Uterus (tissue), 2 donors: ENCODE measurements at regions not wholly inside any gene's neighbourhood (a gene's known extent, or its start where the extent isn't known, plus 50 kb on each side); places are given as distances from the start of the nearest gene placed in this dataset.

ENCODE experiments used
- CTCF ChIP-seq, 4 experiments: fragments of 200-600 bp in 2 of 4; fragments of 450-650 bp in 2 of 4; sonication (generic) in 2 of 4; IDR thresholded peaks; one replicate each; pipeline ENCODE4 v1.5.1; 2016 to 2019; ENCODE audit warnings: antibody characterized with exemption in 4 of 4, mild to moderate bottlenecking in 2 of 4, moderate library complexity in 1 of 4
- POLR2A ChIP-seq, 2 donors: fragments of 450-650 bp; IDR thresholded peaks; one replicate each; pipeline ENCODE4 v1.6.1; 2016; ENCODE audit warnings: antibody characterized with exemption in 2 of 2, mild to moderate bottlenecking in 1 of 2, moderate library complexity in 1 of 2

DNA sequence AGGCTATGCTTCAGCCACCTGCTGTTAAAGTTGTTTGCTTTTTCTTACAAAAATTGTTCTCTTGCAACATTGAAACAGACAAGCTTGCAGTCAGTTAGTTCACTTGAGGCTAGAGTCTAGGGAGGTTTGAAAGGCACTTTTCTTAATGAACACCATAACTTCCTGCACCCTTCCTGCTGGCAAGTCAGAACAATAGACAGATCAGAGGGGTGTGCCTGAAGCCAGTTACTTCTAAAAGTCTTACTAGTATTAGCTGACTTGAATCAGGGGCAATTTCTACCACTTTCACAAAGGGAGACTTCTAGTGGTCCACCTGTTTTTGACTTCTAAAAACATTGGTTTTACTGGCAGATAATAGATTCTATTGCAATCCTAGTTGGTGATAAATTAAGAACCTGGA lies 367.4 kb upstream of the CDH20 start:
- TF ChIP-seq CTCF (IDR thresholded peaks at IDR 0.05) (no peak), POLR2A (IDR thresholded peaks at IDR 0.05) (no peak)
